ES-I3 (cell line): ENCODE measurements at regions not wholly inside any gene's neighbourhood (a gene's known extent, or its start where the extent isn't known, plus 50 kb on each side); places are given as distances from the start of the nearest gene placed in this dataset.
"Not testable (repeated sequence)": the region's sequence is repeated elsewhere in the genome, so short reads cannot be mapped to it uniquely, and the experiment has no call there.

Source experiments
- H3K36me3 ChIP-seq: 2 replicates; pipeline ENCODE4 v1.6.1; 2013; ENCODE audit warnings: mild to moderate bottlenecking, low read length, control low read depth, moderate library complexity; ENCODE audit not compliant: insufficient read depth
- H3K4me1 ChIP-seq: 2 replicates; pipeline ENCODE4 v1.6.1; 2013; ENCODE audit warnings: mild to moderate bottlenecking, control low read depth, low read length; ENCODE audit not compliant: insufficient read depth
- H3K9ac ChIP-seq: 2 replicates; pipeline ENCODE4 v1.6.1; 2013; ENCODE audit warnings: low read depth, mild to moderate bottlenecking, low read length, moderate library complexity
- H3K9me3 ChIP-seq: 2 replicates; pipeline ENCODE4 v1.6.1; 2013; ENCODE audit warnings: mild to moderate bottlenecking, low read length, moderate library complexity; ENCODE audit not compliant: control insufficient read depth, insufficient read depth

- H3K36me3 ChIP-seq, H3K9me3 ChIP-seq, H3K9ac ChIP-seq, H3K4me1 ChIP-seq: not testable (repeated sequence)
Measured at GRCh38 chrX:89811440-89811839, 110.3 kb upstream of the TGIF2LX start.

- not testable (repeated sequence) for H3K36me3 ChIP-seq, H3K9ac ChIP-seq, H3K4me1 ChIP-seq, H3K9me3 ChIP-seq
Measured at GRCh38 chrX:89839723-89840122, 82.0 kb upstream of the TGIF2LX start.

- not testable (repeated sequence) for H3K4me1 ChIP-seq, H3K9me3 ChIP-seq, H3K9ac ChIP-seq, H3K36me3 ChIP-seq
Measured at GRCh38 chrX:89871662-89872061, 50.0 kb upstream of the TGIF2LX start.
